ENCODE measurements at regions not wholly inside any gene's neighbourhood (a gene's known extent, or its start where the extent isn't known, plus 50 kb on each side); places are given as distances from the start of the nearest gene placed in this dataset.

DNA sequence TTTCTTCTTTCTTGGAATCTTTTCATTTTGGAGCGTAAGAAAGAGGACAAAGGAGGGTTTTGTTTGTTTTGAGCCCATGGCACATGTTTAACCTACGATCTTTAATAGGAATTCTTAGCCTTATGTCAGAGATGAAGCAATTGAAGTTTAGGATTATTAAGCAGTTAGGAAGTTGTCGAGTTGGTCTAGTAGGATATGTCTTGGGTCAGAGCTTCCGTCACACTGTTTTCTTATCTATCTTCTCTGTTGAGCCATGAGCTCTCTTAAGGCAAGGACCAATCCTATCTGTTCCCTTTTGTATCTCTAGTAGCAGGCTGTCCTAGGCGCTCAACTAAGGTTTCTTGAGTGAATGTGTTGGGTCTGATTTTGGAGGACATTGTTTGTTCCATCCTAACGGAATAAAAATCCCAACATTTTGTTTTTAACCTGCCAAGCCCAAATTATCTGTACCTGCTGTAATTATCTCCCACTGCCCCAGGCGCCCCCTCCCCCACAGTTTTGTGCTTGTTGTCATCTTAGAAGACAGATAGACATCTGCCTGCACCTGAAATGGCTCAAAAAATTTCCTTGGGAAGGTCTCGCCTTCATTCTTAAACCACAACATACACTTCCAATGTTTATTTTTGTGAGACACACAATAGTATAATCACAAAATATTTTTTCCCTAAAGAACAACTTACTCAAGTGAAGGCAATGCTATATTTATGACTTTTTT lies 95.3 kb upstream of the GADD45A start:
- intact Hi-C loops (cut with DNase I; ENCODE audit: low total_unique reads), result no loop called here
- Histone ChIP-seq H3K27ac (peak overlapping the region in 1 of 4 donors; percentile 68), H3K4me1 (peaks cover 0 to 20% (median 0%) of the 10 kb centered on the region in 4 donors), H3K9me3 (no peaks in the 10 kb centered on the region), H3K27me3 (no peaks in the 10 kb centered on the region), H3K4me3 (no peak overlapping the region), H3K36me3 (no peaks in the 10 kb centered on the region)
- no peak for TF ChIP-seq POLR2A (IDR thresholded peaks at IDR 0.05)
- TF ChIP-seq, protein P1, sequence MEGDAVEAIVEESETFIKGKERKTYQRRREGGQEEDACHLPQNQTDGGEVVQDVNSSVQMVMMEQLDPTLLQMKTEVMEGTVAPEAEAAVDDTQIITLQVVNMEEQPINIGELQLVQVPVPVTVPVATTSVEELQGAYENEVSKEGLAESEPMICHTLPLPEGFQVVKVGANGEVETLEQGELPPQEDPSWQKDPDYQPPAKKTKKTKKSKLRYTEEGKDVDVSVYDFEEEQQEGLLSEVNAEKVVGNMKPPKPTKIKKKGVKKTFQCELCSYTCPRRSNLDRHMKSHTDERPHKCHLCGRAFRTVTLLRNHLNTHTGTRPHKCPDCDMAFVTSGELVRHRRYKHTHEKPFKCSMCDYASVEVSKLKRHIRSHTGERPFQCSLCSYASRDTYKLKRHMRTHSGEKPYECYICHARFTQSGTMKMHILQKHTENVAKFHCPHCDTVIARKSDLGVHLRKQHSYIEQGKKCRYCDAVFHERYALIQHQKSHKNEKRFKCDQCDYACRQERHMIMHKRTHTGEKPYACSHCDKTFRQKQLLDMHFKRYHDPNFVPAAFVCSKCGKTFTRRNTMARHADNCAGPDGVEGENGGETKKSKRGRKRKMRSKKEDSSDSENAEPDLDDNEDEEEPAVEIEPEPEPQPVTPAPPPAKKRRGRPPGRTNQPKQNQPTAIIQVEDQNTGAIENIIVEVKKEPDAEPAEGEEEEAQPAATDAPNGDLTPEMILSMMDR (IDR thresholded peaks at IDR 0.05), result no peak
- no peak for TF ChIP-seq EP300 (IDR thresholded peaks at IDR 0.05; ENCODE audit: low read depth)
- TF ChIP-seq POLR2AphosphoS5 (IDR thresholded peaks at IDR 0.05), result no peak
- in situ Hi-C loops (cut with MboI; ENCODE audit: low pct_ligation_motif_present in 1 of 4, low pct_unique_long_range_greater_than_20kb in 1 of 4, low sequenced_read_pairs in 3 of 4), result no loop called here
- WGBS, 2 donors (ENCODE audit: low coverage in 1 of 2), result 89 to 90% methylated on average over 6 to 8 of the region's 8 CpGs
- DNase-seq, result no peak

- WGBS, 2 donors (ENCODE audit: low coverage in 1 of 2), result 50 to 60% methylated on average over 1 to 3 of the region's 3 CpGs
- H3K4me3 ChIP-seq, result no peak overlapping the region
- TF ChIP-seq POLR2A (IDR thresholded peaks at IDR 0.05), result no peak
- TF ChIP-seq EP300 (IDR thresholded peaks at IDR 0.05; ENCODE audit: low read depth), result no peak
- TF ChIP-seq POLR2AphosphoS5 (IDR thresholded peaks at IDR 0.05), result peak in 1 of 3 donors; percentile 15
- TF ChIP-seq, protein P1 (IDR thresholded peaks at IDR 0.05), result no peak
- H3K27me3 ChIP-seq, result no peaks in the 10 kb centered on the region
- no peaks in the 10 kb centered on the region for H3K9me3 ChIP-seq
- H3K27ac ChIP-seq, result peak overlapping the region; percentile 12 to 68 (median 29)
- H3K36me3 ChIP-seq, result no peaks in the 10 kb centered on the region
- DNase-seq, result peak; percentile 18
- intact Hi-C loops (cut with DNase I; ENCODE audit: low total_unique reads) (no loop called here), in situ Hi-C loops (cut with MboI; ENCODE audit: low pct_ligation_motif_present in 1 of 4, low pct_unique_long_range_greater_than_20kb in 1 of 4, low sequenced_read_pairs in 3 of 4) (no loop called here)
- peaks cover 0 to 20% (median 0%) of the 10 kb centered on the region in 4 donors for H3K4me1 ChIP-seq
Observed at GRCh38 chr1:67590329-67590728, 94.7 kb upstream of the GADD45A start.

GRCh38 chr1:67594764-67595163 lies 90.2 kb upstream of the GADD45A start:
- 77% methylated on average over 2 of the region's 2 CpGs; no CpG with 5 or more reads in 1 of the 2 donors for whole genome bisulfite sequencing, 2 donors (ENCODE audit: low coverage in 1 of 2)
- intact Hi-C loops (cut with DNase I; ENCODE audit: low total_unique reads), result no loop called here
- Histone ChIP-seq H3K4me3 (no peak overlapping the region), H3K4me1 (peaks cover 0 to 18% (median 2%) of the 10 kb centered on the region in 4 donors), H3K27me3 (no peaks in the 10 kb centered on the region), H3K9me3 (no peaks in the 10 kb centered on the region), H3K36me3 (no peaks in the 10 kb centered on the region), H3K27ac (no peak overlapping the region)
- no peak for DNase-seq
- no peak for TF ChIP-seq POLR2AphosphoS5 (IDR thresholded peaks at IDR 0.05)
- TF ChIP-seq, protein P1 (IDR thresholded peaks at IDR 0.05), result no peak
- in situ Hi-C loops (cut with MboI; ENCODE audit: low pct_ligation_motif_present in 1 of 4, low pct_unique_long_range_greater_than_20kb in 1 of 4, low sequenced_read_pairs in 3 of 4), result no loop called here

DNA sequence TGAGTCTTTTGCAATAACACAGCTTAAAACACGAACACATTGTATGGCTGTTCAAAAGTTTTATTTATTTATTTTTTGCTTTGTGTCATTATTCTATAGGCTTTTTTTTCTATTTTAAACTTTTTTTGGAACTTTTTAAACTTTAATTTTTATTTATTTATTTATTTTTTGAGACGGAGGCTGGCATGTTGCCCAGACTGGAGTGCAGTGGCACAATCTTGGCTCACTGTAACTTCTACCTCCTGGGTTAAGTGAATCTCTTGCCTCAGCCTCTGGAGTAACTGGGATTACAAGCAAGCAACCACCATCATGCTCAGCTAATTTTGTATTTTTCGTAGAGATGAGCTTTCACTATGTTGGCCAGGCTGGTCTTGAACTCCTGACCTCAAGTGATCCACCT lies 88.3 kb upstream of the GADD45A start:
- H3K4me1 ChIP-seq, result peaks cover 0 to 8% (median 3%) of the 10 kb centered on the region in 4 donors
- TF ChIP-seq POLR2A (IDR thresholded peaks at IDR 0.05), result no peak
- TF ChIP-seq, protein P1 (IDR thresholded peaks at IDR 0.05), result no peak
- no peak for TF ChIP-seq EP300 (IDR thresholded peaks at IDR 0.05; ENCODE audit: low read depth)
- no peak for TF ChIP-seq POLR2AphosphoS5 (IDR thresholded peaks at IDR 0.05)
- no peaks in the 10 kb centered on the region for H3K27me3 ChIP-seq
- intact Hi-C loops (cut with DNase I; ENCODE audit: low total_unique reads), result no loop called here
- no peaks in the 10 kb centered on the region for H3K9me3 ChIP-seq
- H3K36me3 ChIP-seq, result no peaks in the 10 kb centered on the region
- no peak overlapping the region for H3K4me3 ChIP-seq
- H3K27ac ChIP-seq, result no peak overlapping the region
- DNase-seq, result no peak
- WGBS, 2 donors (ENCODE audit: low coverage in 1 of 2), result 73 to 82% methylated on average over 3 of the region's 3 CpGs
- in situ Hi-C loops (cut with MboI; ENCODE audit: low pct_ligation_motif_present in 1 of 4, low pct_unique_long_range_greater_than_20kb in 1 of 4, low sequenced_read_pairs in 3 of 4), result no loop called here

Data from transverse colon (tissue), 4 donors.